HG03442 (cell line): ENCODE measurements at regions not wholly inside any gene's neighbourhood (a gene's known extent, or its start where the extent isn't known, plus 50 kb on each side); places are given as distances from the start of the nearest gene placed in this dataset.

Experiments used
- ATAC-seq: cut with Tn5 transposase; IDR thresholded peaks from one replicate; pipeline ENCODE4 v1.9.1; 2021; ENCODE audit warnings: mild to moderate bottlenecking, moderate library complexity; ENCODE audit not compliant: unreplicated experiment

- no peak for ATAC-seq
Measured at GRCh38 chr16:77132051-77132618, 58.9 kb upstream of the MON1B start.

- ATAC-seq = no peak
Measured at GRCh38 chr16:77133706-77134105, 57.3 kb upstream of the MON1B start.

- ATAC-seq = no peak
Measured at GRCh38 chr16:77137045-77137444, 53.9 kb upstream of the MON1B start.
